Uterus (tissue), 2 donors: ENCODE measurements at regions not wholly inside any gene's neighbourhood (a gene's known extent, or its start where the extent isn't known, plus 50 kb on each side); places are given as distances from the start of the nearest gene placed in this dataset.

ENCODE experiments used
- CTCF ChIP-seq, 4 experiments: fragments of 200-600 bp in 2 of 4; fragments of 450-650 bp in 2 of 4; sonication (generic) in 2 of 4; IDR thresholded peaks; one replicate each; pipeline ENCODE4 v1.5.1; 2016 to 2019; ENCODE audit warnings: antibody characterized with exemption in 4 of 4, mild to moderate bottlenecking in 2 of 4, moderate library complexity in 1 of 4
- POLR2A ChIP-seq, 2 donors: fragments of 450-650 bp; IDR thresholded peaks; one replicate each; pipeline ENCODE4 v1.6.1; 2016; ENCODE audit warnings: antibody characterized with exemption in 2 of 2, mild to moderate bottlenecking in 1 of 2, moderate library complexity in 1 of 2

- TF ChIP-seq CTCF (IDR thresholded peaks at IDR 0.05) (no peak), POLR2A (IDR thresholded peaks at IDR 0.05) (no peak)
Measured at GRCh38 chr6:95848717-95849116, 167.1 kb upstream of the FUT9 start.
